HG03097 (cell line): ENCODE measurements at regions not wholly inside any gene's neighbourhood (a gene's known extent, or its start where the extent isn't known, plus 50 kb on each side); places are given as distances from the start of the nearest gene placed in this dataset.

Experiments used
- ATAC-seq: cut with Tn5 transposase; IDR thresholded peaks from one replicate; pipeline ENCODE4 v1.9.1; 2021; ENCODE audit not compliant: unreplicated experiment, low FRiP score

- no peak for ATAC-seq
These were observed 54.8 kb upstream of the ATP2C1 start for GRCh38 chr3:130838898-130839600.

DNA sequence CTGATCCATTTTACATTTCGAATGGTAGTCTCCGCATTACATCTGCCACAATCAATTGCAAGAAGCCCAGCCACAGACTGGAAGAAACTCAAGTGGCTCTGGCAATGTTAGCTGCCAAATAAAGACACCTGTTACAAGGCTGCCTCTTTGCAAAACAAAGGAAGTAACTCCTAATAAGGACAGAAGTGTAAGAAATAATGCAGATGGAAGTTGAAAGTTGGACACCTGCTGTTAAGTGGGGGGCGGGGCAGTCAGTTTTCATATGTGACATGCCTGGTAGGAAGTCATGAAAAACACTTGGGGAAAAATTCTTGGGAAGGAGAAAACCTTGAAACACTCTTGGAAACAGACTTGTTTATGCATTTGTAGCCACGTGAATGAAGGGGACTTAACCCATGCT is 54.1 kb upstream of the ATP2C1 start:
- ATAC-seq: peak; percentile 52

DNA sequence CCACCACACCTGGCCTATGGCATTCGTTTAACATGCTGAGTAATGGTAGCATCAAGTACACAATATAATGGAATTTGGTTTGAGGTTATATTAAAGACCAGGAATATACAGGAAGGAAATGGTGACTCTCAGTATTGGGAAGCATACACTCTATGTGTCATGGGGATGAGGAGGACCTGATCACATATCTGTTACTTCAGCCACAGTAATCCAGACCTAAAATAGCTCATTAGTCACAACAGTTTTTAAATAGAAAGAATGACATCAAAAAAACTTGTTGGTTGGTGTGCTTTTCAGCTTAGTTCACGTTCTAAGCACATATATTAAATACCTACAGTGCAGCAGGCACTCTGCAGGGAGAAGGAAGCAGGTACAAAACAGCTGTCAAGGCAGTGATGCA is 52.5 kb upstream of the ATP2C1 start:
- ATAC-seq: no peak

GRCh38 chr3:130843441-130843840 is 50.4 kb upstream of the ATP2C1 start:
- no peak for ATAC-seq
